ENCODE measurements at regions not wholly inside any gene's neighbourhood (a gene's known extent, or its start where the extent isn't known, plus 50 kb on each side); places are given as distances from the start of the nearest gene placed in this dataset.
"Not testable (repeated sequence)": the region's sequence is repeated elsewhere in the genome, so short reads cannot be mapped to it uniquely, and the experiment has no call there.

GRCh38 chr9:36521148-36521547 lies 51.5 kb upstream of the MELK start:
- no peak for DNase-seq

GRCh38 chr9:36517131-36517530 lies 55.6 kb upstream of the MELK start:
- no peak for DNase-seq

- no peak for DNase-seq
Measured at GRCh38 chr9:36504156-36504555, 68.5 kb upstream of the MELK start.

- DNase-seq, result no peak
Measured at GRCh38 chr9:36503172-36504088, 69.3 kb upstream of the MELK start.

- no peak for DNase-seq
Measured at GRCh38 chr9:36501727-36502126, 71.0 kb upstream of the MELK start.

- DNase-seq, result not testable (repeated sequence)
Measured at GRCh38 chr9:36500931-36501330, 71.8 kb upstream of the MELK start.

- DNase-seq, result peak; percentile 97
Measured at GRCh38 chr9:36499174-36499890, 73.4 kb upstream of the MELK start.

- DNase-seq, result not testable (repeated sequence)
Measured at GRCh38 chr9:36493564-36493963, 79.1 kb upstream of the MELK start.

- no peak for DNase-seq
Measured at GRCh38 chr9:36492865-36493264, 79.8 kb upstream of the MELK start.

GRCh38 chr9:36489453-36489852 lies 83.2 kb upstream of the MELK start:
- DNase-seq, result no peak

GRCh38 chr9:36488389-36488756 lies 84.3 kb upstream of the MELK start:
- DNase-seq, result no peak

- peak; percentile 96 for DNase-seq
Measured at GRCh38 chr9:36487482-36488388, 85.0 kb upstream of the MELK start.

- no peak for DNase-seq
Measured at GRCh38 chr9:36486933-36487481, 85.7 kb upstream of the MELK start.

- DNase-seq, result no peak
Measured at GRCh38 chr9:36486329-36486932, 86.3 kb upstream of the MELK start.

- DNase-seq, result no peak
Measured at GRCh38 chr9:36485647-36486328, 85.7 kb upstream of the RNF38 start.

- no peak for DNase-seq
Measured at GRCh38 chr9:36484124-36484523, 84.1 kb upstream of the RNF38 start.

GRCh38 chr9:36479101-36479500 lies 79.0 kb upstream of the RNF38 start:
- no peak for DNase-seq

- no peak for DNase-seq
Measured at GRCh38 chr9:36471359-36471758, 71.3 kb upstream of the RNF38 start.

- no peak for DNase-seq
Measured at GRCh38 chr9:36470643-36471290, 70.7 kb upstream of the RNF38 start.

GRCh38 chr9:36463467-36463866 lies 63.4 kb upstream of the RNF38 start:
- no peak for DNase-seq

GRCh38 chr9:36462245-36462644 lies 62.2 kb upstream of the RNF38 start:
- no peak for DNase-seq

Measured in NCI-H1092 (cell line).